ENCODE measurements at regions not wholly inside any gene's neighbourhood (a gene's known extent, or its start where the extent isn't known, plus 50 kb on each side); places are given as distances from the start of the nearest gene placed in this dataset.

GRCh38 chr2:62565309-62565908 lies 59.4 kb upstream of the TMEM17 start:
- no peak for DNase-seq (ENCODE audit: low spot score)

DNA sequence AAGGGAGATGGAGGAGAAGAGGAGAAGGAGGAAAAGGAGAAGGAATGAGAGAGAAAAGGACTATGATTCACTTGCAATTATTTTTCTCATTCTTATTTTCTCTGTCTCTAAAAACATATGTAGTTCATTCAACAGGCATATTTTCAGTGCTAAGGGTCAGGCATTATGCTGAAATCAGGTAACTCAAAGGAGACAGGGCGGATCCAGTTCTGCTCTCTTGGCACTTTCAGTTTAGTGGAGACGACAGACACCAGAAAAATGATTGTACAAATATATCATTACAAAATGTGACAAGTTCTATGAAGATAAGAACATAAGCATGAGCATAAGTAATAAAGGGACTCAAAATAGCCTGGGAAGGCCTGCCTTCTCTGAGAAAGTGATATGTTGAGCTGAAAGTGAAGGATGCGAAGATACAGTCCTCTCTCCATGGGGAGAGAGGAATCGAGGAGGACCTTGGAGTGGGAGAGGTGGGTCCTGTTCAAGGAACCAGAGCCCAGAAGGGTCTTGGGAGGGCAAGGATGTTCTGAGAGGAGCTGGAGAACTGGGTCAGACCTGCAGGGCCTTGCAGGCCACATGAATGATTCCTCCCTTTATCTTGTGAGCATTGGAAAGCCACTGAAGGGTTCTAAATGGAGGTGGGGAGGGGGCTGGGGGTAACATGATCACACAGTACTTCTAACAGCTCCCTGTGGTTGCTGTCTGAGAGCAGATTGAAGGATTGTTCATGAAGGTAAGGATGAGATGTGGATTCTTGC lies 58.6 kb upstream of the TMEM17 start:
- DNase-seq (ENCODE audit: low spot score): no peak

DNA sequence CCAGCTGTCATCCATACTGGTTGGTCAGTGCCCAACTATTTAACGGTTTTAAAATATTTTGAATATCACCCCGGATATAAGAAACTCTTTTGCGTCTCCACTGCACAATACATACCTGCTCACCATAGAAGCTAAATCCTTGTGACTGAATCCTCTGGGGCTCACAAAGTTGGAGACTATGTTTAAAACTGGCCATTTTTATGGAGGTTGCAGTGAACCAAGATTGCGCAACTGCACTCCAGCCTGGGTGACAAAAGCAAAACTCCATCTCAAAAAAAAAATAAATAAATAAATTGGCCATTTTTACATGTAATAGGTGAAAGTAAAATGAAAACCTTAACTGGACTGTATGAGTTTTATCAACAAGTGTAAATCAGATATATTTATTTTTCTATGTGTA lies 55.6 kb upstream of the TMEM17 start:
- no peak for DNase-seq (ENCODE audit: low spot score)

GRCh38 chr2:62559582-62559981 lies 53.6 kb upstream of the TMEM17 start:
- no peak for DNase-seq (ENCODE audit: low spot score)

- no peak for DNase-seq (ENCODE audit: low spot score)
Measured at GRCh38 chr2:62558743-62559142, 52.7 kb upstream of the TMEM17 start.

DNA sequence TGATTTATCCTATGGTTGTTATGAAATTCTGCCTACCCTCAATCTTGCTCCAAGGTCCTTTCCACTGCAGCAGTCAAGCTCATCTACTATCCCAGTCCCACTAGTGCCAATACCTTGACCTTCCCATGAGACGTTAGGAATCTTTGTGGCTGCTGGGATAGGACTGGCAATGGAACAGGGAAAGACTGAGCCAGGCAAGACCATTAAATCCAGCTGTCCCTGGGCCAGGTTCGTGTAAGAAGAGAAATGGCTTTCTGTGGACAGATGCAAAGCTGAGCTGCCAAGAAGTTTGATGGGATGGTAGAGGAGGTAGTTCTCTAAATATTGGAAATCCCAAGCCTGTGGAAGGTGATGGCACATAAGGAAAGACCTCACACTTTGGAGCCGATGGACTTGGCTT lies 50.1 kb upstream of the TMEM17 start:
- DNase-seq (ENCODE audit: low spot score): no peak
